A673 (cell line): ENCODE measurements at regions not wholly inside any gene's neighbourhood (a gene's known extent, or its start where the extent isn't known, plus 50 kb on each side); places are given as distances from the start of the nearest gene placed in this dataset.
A peak's percentile ranks its signal among the peaks of the same experiment; 100 is the strongest.

Source experiments
- BruUV-seq: library from RNA; stranded (reverse); fragments of 400-500 nt; replicated peaks from 2 replicates; lab custom pipeline; 2021; lab: Mats Ljungman, UMichigan
- CTCF ChIA-PET: fragments of 300-600 bp; sonication (Branson Sonifier 250); formaldehyde crosslinking; loops from one replicate; lab custom pipeline; 2022; ENCODE audit warnings: antibody characterized with exemption; lab: Charles Lee
- POLR2A ChIA-PET: fragments of 300-600 bp; sonication (Branson Sonifier 250); formaldehyde crosslinking; loops from one replicate; lab custom pipeline; 2022; ENCODE audit warnings: antibody characterized with exemption; ENCODE audit not compliant: low non-redundant PET; lab: Charles Lee
- DNase-seq: peaks from one replicate; pipeline ENCODE4 v3.0.0-alpha.2; 2015; ENCODE audit warnings: low spot score
- H3K27ac ChIP-seq: fragments of 200-600 bp; sonication (generic); 2 replicates; pipeline ENCODE4 v1.5.1; 2016; ENCODE audit warnings: mixed run types, low read depth, mild to moderate bottlenecking, mixed read lengths, antibody characterized with exemption, low read length; ENCODE audit not compliant: poor library complexity, severe bottlenecking
- H3K27me3 ChIP-seq: fragments of 200-600 bp; sonication (generic); replicated peaks from 2 replicates; pipeline ENCODE4 v1.6.1; 2017; ENCODE audit warnings: mixed run types, low read depth, mild to moderate bottlenecking, mixed read lengths, antibody characterized with exemption, low read length; ENCODE audit not compliant: insufficient read depth, poor library complexity
- H3K36me3 ChIP-seq: fragments of 200-600 bp; sonication (generic); 2 replicates; pipeline ENCODE4 v1.6.1; 2016; ENCODE audit warnings: mixed run types, mild to moderate bottlenecking, mixed read lengths, antibody characterized with exemption, low read length; ENCODE audit not compliant: insufficient read depth, poor library complexity, severe bottlenecking
- H3K4me1 ChIP-seq: fragments of 200-600 bp; sonication (generic); 2 replicates; pipeline ENCODE4 v1.6.1; 2017; ENCODE audit warnings: mixed run types, mild to moderate bottlenecking, mixed read lengths, antibody characterized with exemption, low read length; ENCODE audit not compliant: insufficient read depth, poor library complexity, severe bottlenecking
- H3K4me3 ChIP-seq: fragments of 200-600 bp; sonication (generic); 2 replicates; pipeline ENCODE4 v1.5.1; 2016; ENCODE audit warnings: low read depth, mixed run types, mild to moderate bottlenecking, mixed read lengths, low read length; ENCODE audit not compliant: poor library complexity, severe bottlenecking
- H3K9me3 ChIP-seq: fragments of 200-600 bp; sonication (generic); 2 replicates; pipeline ENCODE4 v1.6.1; 2016; ENCODE audit warnings: mixed run types, low read depth, mild to moderate bottlenecking, mixed read lengths, antibody characterized with exemption, low read length; ENCODE audit not compliant: poor library complexity, severe bottlenecking
- EZH2 ChIP-seq: fragments of 200-600 bp; sonication (generic); IDR thresholded peaks from 2 replicates; pipeline ENCODE4 v1.6.1; 2017; ENCODE audit warnings: borderline replicate concordance, low read depth, mild to moderate bottlenecking, mixed read lengths, antibody characterized with exemption, low read length; ENCODE audit not compliant: poor library complexity, severe bottlenecking
- intact Hi-C: fragments of 100-400 bp; cut with micrococcal nuclease; formaldehyde crosslinking; loops from one replicate; pipeline ENCODE4 v1.10.0; 2022; ENCODE audit not compliant: unreplicated experiment
- TF ChIP-seq, protein P1 (sequence below): fragments of 300-800, 200-600 bp; sonication (generic); conservative IDR thresholded peaks from 2 replicates; pipeline ENCODE4 v1.5.1; 2017; ENCODE audit warnings: low read depth, mild to moderate bottlenecking, antibody characterized with exemption, low read length, moderate library complexity, mixed read lengths

DNA sequence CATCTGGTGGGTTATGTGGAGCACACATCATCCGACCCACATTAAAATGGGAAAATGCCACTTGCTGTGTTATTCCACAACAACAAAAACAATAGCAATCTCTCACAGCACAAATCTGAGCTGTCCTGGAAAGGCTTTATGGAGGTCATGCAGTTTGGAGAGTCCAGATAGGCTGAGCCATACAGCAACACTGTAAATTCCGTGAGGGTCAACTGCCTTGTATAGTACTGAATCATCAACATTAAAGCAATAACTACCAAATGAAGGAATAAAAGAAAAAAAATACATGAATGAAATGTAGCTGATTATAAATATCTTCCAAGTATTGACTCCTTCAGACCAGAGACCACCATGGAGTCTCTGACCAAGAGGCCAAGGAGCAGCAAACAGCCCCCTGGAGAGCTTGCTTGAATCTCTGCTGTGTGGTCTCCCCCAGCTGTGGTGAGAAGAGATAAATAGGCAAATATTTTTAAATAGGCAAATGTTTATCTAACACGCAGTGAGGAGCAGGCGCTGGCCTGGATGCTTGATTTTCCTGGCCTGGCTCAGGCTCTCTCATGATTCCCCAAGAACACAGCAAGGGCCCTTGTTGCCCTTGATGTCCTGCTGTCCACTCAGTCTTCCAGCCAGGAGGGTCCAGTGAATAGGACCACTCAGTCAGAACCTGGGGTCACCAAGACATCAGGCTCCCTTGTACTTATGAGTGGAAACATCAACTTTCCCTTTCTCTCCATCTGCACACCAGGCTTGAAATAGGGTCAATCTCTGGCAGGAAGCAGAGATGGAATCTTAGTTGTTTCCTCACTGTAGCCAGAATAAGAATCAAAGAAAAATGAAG is 1021.3 kb downstream of the XPNPEP1 start:
- Histone ChIP-seq H3K4me3 (no peak overlapping the region), H3K36me3 (no peaks in the 10 kb centered on the region), H3K9me3 (no peaks in the 10 kb centered on the region), H3K27ac (no peak overlapping the region), H3K4me1 (no peaks in the 10 kb centered on the region), H3K27me3 (no peaks in the 10 kb centered on the region)
- intact Hi-C loops, result no loop called here
- CTCF ChIA-PET, result no interaction called here
- POLR2A ChIA-PET, result no interaction called here
- TF ChIP-seq EZH2, result no peak
- TF ChIP-seq, protein P1, sequence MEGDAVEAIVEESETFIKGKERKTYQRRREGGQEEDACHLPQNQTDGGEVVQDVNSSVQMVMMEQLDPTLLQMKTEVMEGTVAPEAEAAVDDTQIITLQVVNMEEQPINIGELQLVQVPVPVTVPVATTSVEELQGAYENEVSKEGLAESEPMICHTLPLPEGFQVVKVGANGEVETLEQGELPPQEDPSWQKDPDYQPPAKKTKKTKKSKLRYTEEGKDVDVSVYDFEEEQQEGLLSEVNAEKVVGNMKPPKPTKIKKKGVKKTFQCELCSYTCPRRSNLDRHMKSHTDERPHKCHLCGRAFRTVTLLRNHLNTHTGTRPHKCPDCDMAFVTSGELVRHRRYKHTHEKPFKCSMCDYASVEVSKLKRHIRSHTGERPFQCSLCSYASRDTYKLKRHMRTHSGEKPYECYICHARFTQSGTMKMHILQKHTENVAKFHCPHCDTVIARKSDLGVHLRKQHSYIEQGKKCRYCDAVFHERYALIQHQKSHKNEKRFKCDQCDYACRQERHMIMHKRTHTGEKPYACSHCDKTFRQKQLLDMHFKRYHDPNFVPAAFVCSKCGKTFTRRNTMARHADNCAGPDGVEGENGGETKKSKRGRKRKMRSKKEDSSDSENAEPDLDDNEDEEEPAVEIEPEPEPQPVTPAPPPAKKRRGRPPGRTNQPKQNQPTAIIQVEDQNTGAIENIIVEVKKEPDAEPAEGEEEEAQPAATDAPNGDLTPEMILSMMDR, result no peak
- DNase-seq, result no peak
- BruUV-seq, result no TSS peak

DNA sequence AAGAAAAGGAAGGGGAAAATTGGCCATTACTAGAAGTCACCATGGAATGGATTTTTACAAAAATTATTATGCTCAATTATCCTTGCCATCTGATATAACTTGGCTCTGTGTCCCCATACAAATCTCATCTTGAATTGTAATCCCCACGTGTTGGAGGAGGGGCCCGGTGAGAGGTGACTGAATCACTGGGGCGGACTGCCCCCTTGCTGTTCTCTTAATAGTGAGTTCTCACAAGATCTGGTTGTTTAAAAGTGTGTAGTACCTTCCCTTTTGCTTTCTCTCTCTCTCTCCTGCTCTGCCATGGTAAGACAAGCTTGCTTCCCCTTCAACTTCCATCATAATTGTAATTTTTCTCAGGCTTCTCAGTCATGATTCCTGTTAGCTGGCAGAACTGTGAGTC is 1023.6 kb downstream of the XPNPEP1 start:
- ChIA-PET POLR2A (no interaction called here), CTCF (no interaction called here)
- Histone ChIP-seq H3K9me3 (no peaks in the 10 kb centered on the region), H3K27me3 (no peaks in the 10 kb centered on the region), H3K27ac (no peak overlapping the region), H3K36me3 (no peaks in the 10 kb centered on the region), H3K4me1 (no peaks in the 10 kb centered on the region), H3K4me3 (no peak overlapping the region)
- DNase-seq, result peak; percentile 9
- intact Hi-C loops, result no loop called here
- no TSS peak for BruUV-seq
- TF ChIP-seq EZH2, result no peak
- TF ChIP-seq, protein P1, result no peak

DNA sequence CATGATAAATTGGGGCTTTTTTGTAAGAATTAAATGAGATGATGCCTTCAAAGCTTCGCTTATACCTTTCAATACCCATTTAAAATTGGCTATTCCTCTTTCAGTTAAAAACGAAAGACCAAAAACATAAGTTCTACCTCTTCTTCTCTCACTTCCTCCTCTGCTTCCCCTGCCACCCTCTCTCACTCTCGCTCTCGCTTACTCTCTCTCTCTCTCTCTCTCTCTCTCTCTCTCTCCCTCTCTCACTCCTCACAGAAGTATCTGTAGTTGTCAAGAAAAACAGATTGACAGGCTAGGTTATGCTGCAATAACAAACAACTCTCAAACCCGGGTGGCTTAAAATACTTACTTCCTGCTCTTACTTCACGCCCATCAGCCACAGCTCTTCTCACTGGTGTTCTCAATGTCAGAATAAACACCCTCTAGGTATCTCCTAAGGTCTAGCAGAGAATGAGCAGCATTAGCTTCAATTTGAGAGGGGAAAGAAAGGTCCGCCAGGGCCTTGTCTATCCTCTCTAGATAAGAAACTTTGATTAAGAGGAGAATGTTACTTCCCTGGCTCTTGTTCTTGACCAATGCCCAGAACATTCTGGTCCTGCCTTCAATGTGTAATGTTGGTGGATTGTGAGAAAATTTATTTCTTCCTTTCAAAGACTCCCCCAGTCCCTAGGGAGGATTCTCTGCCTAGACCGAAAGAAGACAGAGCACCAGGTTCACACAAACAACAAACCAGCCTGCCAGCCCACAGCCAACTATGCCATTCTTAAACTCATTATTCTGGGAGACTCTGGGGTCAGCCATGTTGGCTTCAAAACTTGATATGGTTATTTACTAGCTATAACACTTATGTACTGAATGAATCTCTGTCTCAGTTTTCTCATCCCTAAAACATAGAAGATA is 1028.7 kb downstream of the XPNPEP1 start:
- CTCF ChIA-PET, result no interaction called here

More for the DNA sequence above, 1028.7 kb downstream of the XPNPEP1 start:
- no peak overlapping the region for H3K27ac ChIP-seq
- H3K4me1 ChIP-seq, result no peaks in the 10 kb centered on the region
- no peaks in the 10 kb centered on the region for H3K9me3 ChIP-seq
- no TSS peak for BruUV-seq
- no peak for DNase-seq
- no peak overlapping the region for H3K4me3 ChIP-seq
- TF ChIP-seq, protein P1, result no peak
- no peak for TF ChIP-seq EZH2
- no peaks in the 10 kb centered on the region for H3K27me3 ChIP-seq
- no peaks in the 10 kb centered on the region for H3K36me3 ChIP-seq
- intact Hi-C loops, result no loop called here
- POLR2A ChIA-PET, result no interaction called here
